Right atrium auricular region (tissue), 2 donors: ENCODE measurements at regions not wholly inside any gene's neighbourhood (a gene's known extent, or its start where the extent isn't known, plus 50 kb on each side); places are given as distances from the start of the nearest gene placed in this dataset.

Source experiments
- DNase-seq: peaks from one replicate; pipeline ENCODE4 v3.0.0-alpha.2; 2019; ENCODE audit warnings: low spot score
- H3K27ac ChIP-seq, 2 donors: fragments of 200-600 bp; sonication (generic); 1 replicate in 1 of 2; 2 replicates in 1 of 2; pipeline ENCODE4 v1.5.1; 2016 to 2019
- H3K27me3 ChIP-seq, 2 donors: fragments of 200-600 bp; sonication (generic); one replicate each; pipeline versions ENCODE4 v1.5.1 to v1.6.0; 2017 to 2019
- H3K36me3 ChIP-seq: fragments of 200-600 bp; sonication (generic); one replicate; pipeline ENCODE4 v1.5.1; 2016
- H3K4me1 ChIP-seq, 2 donors: fragments of 200-600 bp; sonication (generic); one replicate each; pipeline versions ENCODE4 v1.5.1 to v1.6.0; 2017 to 2019
- H3K4me3 ChIP-seq, 2 donors: fragments of 200-600 bp; sonication (generic); 1 replicate in 1 of 2; 2 replicates in 1 of 2; pipeline ENCODE4 v1.5.1; 2017 to 2019; ENCODE audit warnings: mild to moderate bottlenecking in 1 of 2, moderate library complexity in 1 of 2
- H3K9me3 ChIP-seq, 2 donors: fragments of 200-600 bp; sonication (generic); one replicate each; pipeline ENCODE4 v1.5.1; 2019
- TF ChIP-seq, protein P1 (sequence below), 2 donors: fragments of 200-600 bp; sonication (generic); IDR thresholded peaks; one replicate each; pipeline ENCODE4 v1.5.1; 2019; ENCODE audit warnings: antibody characterized with exemption in 2 of 2

DNA sequence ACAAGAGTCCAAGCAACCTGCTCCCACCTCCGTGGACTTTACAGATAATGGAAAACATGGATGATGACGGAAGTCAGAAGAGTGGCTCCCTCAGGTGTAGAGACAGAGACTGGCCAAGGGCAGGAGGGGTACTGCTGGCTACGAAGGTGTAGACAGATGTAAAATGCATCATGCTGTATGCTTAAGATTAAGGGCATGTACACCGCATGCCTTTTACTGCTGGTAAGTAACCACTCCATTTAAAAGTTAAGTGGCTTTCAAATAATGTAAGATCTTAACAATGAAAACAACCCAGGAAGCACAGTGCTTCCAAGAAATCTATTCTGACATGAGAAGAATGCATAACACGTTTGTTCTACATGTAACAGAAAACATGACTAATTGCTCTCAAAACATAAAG lies 76.9 kb upstream of the FAM9B start:
- TF ChIP-seq, protein P1, sequence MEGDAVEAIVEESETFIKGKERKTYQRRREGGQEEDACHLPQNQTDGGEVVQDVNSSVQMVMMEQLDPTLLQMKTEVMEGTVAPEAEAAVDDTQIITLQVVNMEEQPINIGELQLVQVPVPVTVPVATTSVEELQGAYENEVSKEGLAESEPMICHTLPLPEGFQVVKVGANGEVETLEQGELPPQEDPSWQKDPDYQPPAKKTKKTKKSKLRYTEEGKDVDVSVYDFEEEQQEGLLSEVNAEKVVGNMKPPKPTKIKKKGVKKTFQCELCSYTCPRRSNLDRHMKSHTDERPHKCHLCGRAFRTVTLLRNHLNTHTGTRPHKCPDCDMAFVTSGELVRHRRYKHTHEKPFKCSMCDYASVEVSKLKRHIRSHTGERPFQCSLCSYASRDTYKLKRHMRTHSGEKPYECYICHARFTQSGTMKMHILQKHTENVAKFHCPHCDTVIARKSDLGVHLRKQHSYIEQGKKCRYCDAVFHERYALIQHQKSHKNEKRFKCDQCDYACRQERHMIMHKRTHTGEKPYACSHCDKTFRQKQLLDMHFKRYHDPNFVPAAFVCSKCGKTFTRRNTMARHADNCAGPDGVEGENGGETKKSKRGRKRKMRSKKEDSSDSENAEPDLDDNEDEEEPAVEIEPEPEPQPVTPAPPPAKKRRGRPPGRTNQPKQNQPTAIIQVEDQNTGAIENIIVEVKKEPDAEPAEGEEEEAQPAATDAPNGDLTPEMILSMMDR (IDR thresholded peaks at IDR 0.05) = no peak
- H3K27me3 ChIP-seq = no peaks in the 10 kb centered on the region
- no peak for DNase-seq
- no peak overlapping the region for H3K4me3 ChIP-seq
- H3K27ac ChIP-seq = no peak overlapping the region
- H3K9me3 ChIP-seq = no peaks in the 10 kb centered on the region
- H3K4me1 ChIP-seq = no peaks in the 10 kb centered on the region
- no peaks in the 10 kb centered on the region for H3K36me3 ChIP-seq

DNA sequence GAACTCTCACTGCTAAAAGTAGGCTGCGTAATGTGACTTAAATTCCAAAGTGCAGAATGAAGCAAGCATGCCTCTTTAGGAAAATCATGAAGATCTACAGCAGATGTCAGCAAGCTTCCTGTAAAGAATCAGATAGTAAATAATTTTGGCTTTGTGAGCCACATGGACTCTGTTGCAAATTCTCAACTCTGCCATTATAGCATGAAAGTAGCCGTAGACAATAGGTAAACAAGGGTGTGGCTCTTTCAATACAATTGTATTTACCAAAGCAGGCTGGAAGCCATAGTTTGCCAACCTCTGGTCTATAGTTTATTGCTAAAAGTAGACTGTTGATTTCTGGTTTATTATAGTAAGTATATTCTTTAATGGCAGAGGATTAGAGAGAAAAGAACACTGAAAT lies 80.3 kb upstream of the FAM9B start:
- DNase-seq = no peak
- Histone ChIP-seq H3K9me3 (no peaks in the 10 kb centered on the region), H3K27me3 (no peaks in the 10 kb centered on the region), H3K27ac (no peak overlapping the region), H3K36me3 (no peaks in the 10 kb centered on the region), H3K4me3 (no peak overlapping the region), H3K4me1 (no peaks in the 10 kb centered on the region)
- TF ChIP-seq, protein P1 (IDR thresholded peaks at IDR 0.05) = no peak

DNA sequence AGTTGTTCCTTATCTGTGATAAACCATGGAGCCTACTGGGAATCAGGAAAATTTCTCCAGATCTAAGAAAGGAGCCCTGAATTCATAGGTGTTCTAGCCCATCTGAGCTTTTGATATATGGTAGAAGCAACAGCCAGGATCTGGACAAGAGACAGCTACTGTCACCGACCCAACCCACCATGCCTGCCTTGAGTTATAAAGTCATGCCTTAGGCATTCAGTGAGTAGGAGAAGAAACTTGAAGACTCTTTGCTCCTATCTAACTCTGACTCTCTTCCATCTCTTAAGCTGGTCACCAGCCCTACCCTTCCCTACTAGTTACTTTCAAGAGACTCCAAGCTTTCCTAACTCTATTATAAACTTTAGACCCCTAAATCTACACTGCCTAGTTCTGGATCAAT lies 83.9 kb upstream of the FAM9B start:
- H3K9me3 ChIP-seq = no peaks in the 10 kb centered on the region
- TF ChIP-seq, protein P1 (IDR thresholded peaks at IDR 0.05) = no peak
- no peak overlapping the region for H3K4me3 ChIP-seq
- no peaks in the 10 kb centered on the region for H3K27me3 ChIP-seq
- no peak for DNase-seq
- no peak overlapping the region for H3K27ac ChIP-seq
- no peaks in the 10 kb centered on the region for H3K4me1 ChIP-seq
- H3K36me3 ChIP-seq = no peaks in the 10 kb centered on the region

DNA sequence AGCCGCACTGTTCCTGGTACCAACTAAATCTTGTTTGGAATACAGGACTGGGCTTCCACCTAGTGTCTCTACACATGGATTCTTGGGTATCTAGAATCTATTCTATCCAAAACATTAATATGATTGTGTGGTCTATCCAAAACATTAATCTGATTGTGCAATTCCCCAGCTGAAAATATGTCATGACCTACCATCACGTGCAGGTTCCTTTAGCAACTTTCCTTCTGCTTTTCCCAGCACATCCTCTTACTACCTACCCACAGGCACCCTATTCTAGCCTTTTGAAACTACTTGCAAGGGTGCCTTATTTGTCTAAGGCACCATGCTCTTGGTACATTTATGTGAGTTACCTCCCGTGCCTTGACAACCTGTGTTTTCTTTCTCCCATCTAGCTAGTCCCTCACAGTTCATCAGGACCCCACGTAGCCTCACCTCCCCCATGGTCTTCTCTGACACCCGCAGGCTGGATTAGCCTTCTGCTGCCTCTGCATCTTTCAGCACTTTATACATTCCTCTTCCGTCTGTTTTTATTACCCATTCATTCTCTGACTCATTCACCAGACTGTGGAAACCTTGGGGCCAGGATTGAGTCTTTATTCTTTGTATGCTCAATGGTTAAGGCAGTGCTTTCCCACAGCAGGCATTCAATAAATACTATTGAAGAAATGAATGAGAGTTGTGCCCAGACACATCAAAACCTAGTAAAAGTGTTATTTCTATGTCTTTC lies 88.8 kb upstream of the FAM9B start:
- TF ChIP-seq, protein P1 (IDR thresholded peaks at IDR 0.05) = no peak
- Histone ChIP-seq H3K27ac (no peak overlapping the region), H3K36me3 (no peaks in the 10 kb centered on the region), H3K4me3 (no peak overlapping the region), H3K9me3 (no peaks in the 10 kb centered on the region), H3K27me3 (no peaks in the 10 kb centered on the region), H3K4me1 (no peaks in the 10 kb centered on the region)
- no peak for DNase-seq

DNA sequence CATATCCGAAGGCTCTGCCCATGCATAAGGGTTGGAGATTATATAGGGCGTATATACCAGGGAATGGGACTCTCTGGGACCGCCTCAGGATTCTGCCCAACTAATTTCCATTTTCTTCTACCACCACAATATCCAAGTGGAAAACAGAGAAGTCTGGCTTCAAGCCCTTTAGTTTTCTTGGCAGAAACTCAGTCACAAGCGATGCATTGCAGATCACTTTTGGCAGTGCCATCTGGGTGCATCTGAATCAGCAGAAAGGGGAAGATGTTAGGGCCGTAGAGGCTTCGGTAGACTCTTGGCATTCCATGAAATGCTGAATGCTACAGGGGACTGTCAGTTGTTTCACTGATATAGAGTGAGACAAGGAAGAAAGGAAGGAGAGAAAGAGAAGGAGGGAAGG lies 94.1 kb upstream of the FAM9B start:
- TF ChIP-seq, protein P1 (IDR thresholded peaks at IDR 0.05) = no peak
- Histone ChIP-seq H3K4me1 (no peaks in the 10 kb centered on the region), H3K4me3 (no peak overlapping the region), H3K36me3 (no peaks in the 10 kb centered on the region), H3K27me3 (no peaks in the 10 kb centered on the region), H3K9me3 (no peaks in the 10 kb centered on the region), H3K27ac (no peak overlapping the region)
- DNase-seq = no peak

DNA sequence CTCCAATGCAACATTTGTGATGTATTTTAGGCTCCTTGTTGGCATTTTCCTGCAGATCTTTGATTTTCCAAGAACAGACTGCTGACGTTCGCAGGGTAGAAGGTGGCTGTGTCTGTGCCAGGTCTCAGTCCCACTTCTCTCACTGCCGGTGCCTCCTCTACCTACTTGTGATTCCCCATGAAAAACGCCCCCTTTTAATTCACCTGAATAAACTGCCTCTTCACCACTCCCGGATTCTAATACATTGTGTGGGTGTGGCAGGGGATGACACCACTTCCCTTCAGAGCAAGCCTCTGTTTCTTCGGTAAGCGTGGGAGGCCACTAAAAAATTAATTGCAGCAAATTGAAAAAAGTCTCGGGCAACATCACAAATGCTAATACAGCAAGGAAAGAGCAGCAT lies 96.1 kb upstream of the FAM9B start:
- Histone ChIP-seq H3K9me3 (no peaks in the 10 kb centered on the region), H3K36me3 (no peaks in the 10 kb centered on the region), H3K27ac (no peak overlapping the region), H3K27me3 (no peaks in the 10 kb centered on the region), H3K4me1 (no peaks in the 10 kb centered on the region), H3K4me3 (no peak overlapping the region)
- DNase-seq = no peak
- TF ChIP-seq, protein P1 (IDR thresholded peaks at IDR 0.05) = no peak
